Activated CD8-positive, alpha-beta T cell treated with anti-CD3 and anti-CD28 coated beads for 36 hours (primary cell): ENCODE measurements at regions not wholly inside any gene's neighbourhood (a gene's known extent, or its start where the extent isn't known, plus 50 kb on each side); places are given as distances from the start of the nearest gene placed in this dataset.
A peak's percentile ranks its signal among the peaks of the same experiment; 100 is the strongest.
"Not testable (repeated sequence)": the region's sequence is repeated elsewhere in the genome, so short reads cannot be mapped to it uniquely, and the experiment has no call there.

Source experiments
- ATAC-seq: fragments of 200-7000 bp; cut with Tn5 transposase; one replicate; pipeline ENCODE4 v1.10.0; 2021; ENCODE audit warnings: mild to moderate bottlenecking, moderate library complexity
- CTCF ChIA-PET: fragments of 350-600 bp; sonication (Branson Sonifier 250); formaldehyde crosslinking; loops from one replicate; lab custom pipeline; 2021; ENCODE audit warnings: antibody characterized with exemption; lab: Charles Lee
- POLR2A ChIA-PET: fragments of 350-600 bp; sonication (Branson Sonifier 250); formaldehyde crosslinking; loops from one replicate; lab custom pipeline; 2021; ENCODE audit warnings: antibody characterized with exemption; lab: Charles Lee
- DNase-seq: peaks from one replicate; pipeline ENCODE4 v3.0.0-alpha.2; 2020
- H3K27ac Mint-ChIP-seq: one replicate; pipeline ENCODE4 v1.8.0; 2021; ENCODE audit warnings: mild to moderate bottlenecking, mixed read lengths
- H3K27me3 Mint-ChIP-seq: one replicate; pipeline ENCODE4 v1.8.0; 2021; ENCODE audit warnings: mixed read lengths
- H3K36me3 Mint-ChIP-seq: one replicate; pipeline ENCODE4 v1.8.0; 2021; ENCODE audit warnings: low read depth, mixed read lengths
- H3K4me1 Mint-ChIP-seq: one replicate; pipeline ENCODE4 v1.8.0; 2021; ENCODE audit warnings: low read depth, mixed read lengths
- H3K4me3 Mint-ChIP-seq: one replicate; pipeline ENCODE4 v1.8.0; 2021; ENCODE audit warnings: mild to moderate bottlenecking, moderate library complexity, mixed read lengths
- H3K9me3 Mint-ChIP-seq: one replicate; pipeline ENCODE4 v1.8.0; 2021; ENCODE audit warnings: mixed read lengths
- CTCF ChIP-seq: fragments of 200-600 bp; IDR thresholded peaks from one replicate; pipeline ENCODE4 v1.8.0; 2022; ENCODE audit warnings: antibody characterized with exemption, mild to moderate bottlenecking
- intact Hi-C: fragments of 100-400 bp; cut with micrococcal nuclease; formaldehyde crosslinking; loops from one replicate; pipeline ENCODE4 v1.10.0; 2022

- no peak for TF ChIP-seq CTCF
- ChIA-PET POLR2A (no interaction called here), CTCF (no interaction called here)
- H3K4me1 Mint-ChIP-seq = no peaks in the 10 kb centered on the region
- intact Hi-C loops = no loop called here
- H3K4me3 Mint-ChIP-seq = no peak overlapping the region
- H3K9me3 Mint-ChIP-seq = no peaks in the 10 kb centered on the region
- peaks cover 5% of the 10 kb centered on the region for H3K27me3 Mint-ChIP-seq
- DNase-seq = no peak
- no peaks in the 10 kb centered on the region for H3K36me3 Mint-ChIP-seq
- no peak overlapping the region for H3K27ac Mint-ChIP-seq
- ATAC-seq = no peak
Observed at GRCh38 chr10:61018146-61018545, 74.2 kb upstream of the RHOBTB1 start.

- intact Hi-C loops = no loop called here
- Mint-ChIP-seq H3K4me1 (no peaks in the 10 kb centered on the region), H3K27me3 (peaks cover 2% of the 10 kb centered on the region), H3K4me3 (no peak overlapping the region), H3K36me3 (no peaks in the 10 kb centered on the region), H3K9me3 (no peaks in the 10 kb centered on the region), H3K27ac (no peak overlapping the region)
- DNase-seq (no peak), ATAC-seq (no peak)
- CTCF ChIA-PET = no interaction called here
- POLR2A ChIA-PET = no interaction called here
- TF ChIP-seq CTCF = no peak
Observed at GRCh38 chr10:61016630-61017029, 72.6 kb upstream of the RHOBTB1 start.

- CTCF ChIA-PET = no interaction called here
- no peak for TF ChIP-seq CTCF
- intact Hi-C loops = no loop called here
Observed at GRCh38 chr10:61016007-61016406, 72.0 kb upstream of the RHOBTB1 start.

GRCh38 chr10:61010863-61011262, 66.9 kb upstream of the RHOBTB1 start:
- DNase-seq = no peak
- H3K4me1 Mint-ChIP-seq = no peaks in the 10 kb centered on the region
- no peak for TF ChIP-seq CTCF
- H3K27me3 Mint-ChIP-seq = peaks cover 5% of the 10 kb centered on the region
- no peak overlapping the region for H3K27ac Mint-ChIP-seq
- H3K36me3 Mint-ChIP-seq = no peaks in the 10 kb centered on the region
- ChIA-PET CTCF (interaction anchor here (1.3 kb wide), 1 partner anchor 14 kb away, joined by 3 read pairs; no protein-coding TSS in a partner anchor), POLR2A (no interaction called here)
- no peak for ATAC-seq
- H3K9me3 Mint-ChIP-seq = no peaks in the 10 kb centered on the region
- intact Hi-C loops = no loop called here
- no peak overlapping the region for H3K4me3 Mint-ChIP-seq

More at GRCh38 chr10:61016007-61016406, 72.0 kb upstream of the RHOBTB1 start:
- POLR2A ChIA-PET = no interaction called here
- no peaks in the 10 kb centered on the region for H3K9me3 Mint-ChIP-seq
- no peaks in the 10 kb centered on the region for H3K36me3 Mint-ChIP-seq
- DNase-seq (no peak), ATAC-seq (no peak)
- no peak overlapping the region for H3K27ac Mint-ChIP-seq
- no peaks in the 10 kb centered on the region for H3K4me1 Mint-ChIP-seq
- H3K4me3 Mint-ChIP-seq = no peak overlapping the region
- H3K27me3 Mint-ChIP-seq = peaks cover 2% of the 10 kb centered on the region

- H3K4me1 Mint-ChIP-seq, H3K9me3 Mint-ChIP-seq, H3K36me3 Mint-ChIP-seq, H3K27ac Mint-ChIP-seq, ATAC-seq, POLR2A ChIA-PET, DNase-seq, H3K4me3 Mint-ChIP-seq, intact Hi-C loops, CTCF ChIA-PET: not testable (repeated sequence)
- H3K27me3 Mint-ChIP-seq = peaks cover 41% of the 10 kb centered on the region
Observed at GRCh38 chr10:61003069-61003468, 59.1 kb upstream of the RHOBTB1 start.

- H3K27me3 Mint-ChIP-seq = peaks cover 42% of the 10 kb centered on the region
- H3K27ac Mint-ChIP-seq = no peak overlapping the region
- CTCF ChIA-PET = no interaction called here
Observed at GRCh38 chr10:61001731-61002122, 57.7 kb upstream of the RHOBTB1 start.

More at GRCh38 chr10:61001731-61002122, 57.7 kb upstream of the RHOBTB1 start:
- intact Hi-C loops = no loop called here
- TF ChIP-seq CTCF = no peak
- no peaks in the 10 kb centered on the region for H3K4me1 Mint-ChIP-seq
- POLR2A ChIA-PET = no interaction called here
- H3K36me3 Mint-ChIP-seq = no peaks in the 10 kb centered on the region
- peak overlapping the region; percentile 19 for H3K4me3 Mint-ChIP-seq
- H3K9me3 Mint-ChIP-seq = peaks cover 3% of the 10 kb centered on the region
- DNase-seq = no peak
- ATAC-seq = no peak
